ENCODE measurements at regions not wholly inside any gene's neighbourhood (a gene's known extent, or its start where the extent isn't known, plus 50 kb on each side); places are given as distances from the start of the nearest gene placed in this dataset.

GRCh38 chr7:20952916-20953315 lies 166.2 kb upstream of the SP8 start:
- no peak for DNase-seq

GRCh38 chr7:20954711-20955619 lies 168.3 kb upstream of the SP8 start:
- DNase-seq, result no peak

GRCh38 chr7:20958572-20958971 lies 171.9 kb upstream of the SP8 start:
- DNase-seq, result no peak

GRCh38 chr7:20959281-20959680 lies 172.6 kb upstream of the SP8 start:
- DNase-seq, result no peak

GRCh38 chr7:20963556-20964280 lies 177.0 kb upstream of the SP8 start:
- no peak for DNase-seq

DNA sequence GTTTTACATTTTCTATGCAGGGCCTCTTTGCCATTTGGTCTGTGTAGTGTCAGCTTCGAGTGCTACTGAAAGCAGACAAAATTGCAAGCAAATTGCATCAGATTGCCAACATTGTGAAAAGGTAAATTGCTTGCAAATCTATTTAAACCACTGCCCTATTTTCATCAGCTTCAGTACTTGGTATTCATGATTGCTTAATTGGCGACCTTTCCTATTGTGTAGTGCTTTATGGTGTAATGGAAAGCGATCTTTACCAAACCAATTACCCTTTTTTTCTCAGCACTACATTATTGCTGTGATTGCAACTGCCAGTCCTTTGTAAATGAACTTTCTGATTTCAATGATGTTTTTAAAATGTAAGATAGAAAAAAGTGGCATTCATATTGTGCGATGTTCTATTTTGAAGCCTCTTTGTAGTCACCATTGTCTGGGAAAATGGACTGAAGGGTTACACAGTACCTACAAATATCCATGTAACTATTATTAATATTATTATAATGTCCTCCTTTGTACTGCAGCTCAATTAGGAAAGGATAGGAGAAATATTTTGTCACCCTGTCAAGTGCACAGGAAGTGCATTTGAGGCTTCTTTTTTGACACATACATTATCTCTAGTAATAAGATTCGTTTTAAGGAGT lies 177.7 kb upstream of the SP8 start:
- peak; percentile 99 for DNase-seq

- DNase-seq, result no peak
Observed at GRCh38 chr7:20971219-20971618, 184.5 kb upstream of the SP8 start.

DNA sequence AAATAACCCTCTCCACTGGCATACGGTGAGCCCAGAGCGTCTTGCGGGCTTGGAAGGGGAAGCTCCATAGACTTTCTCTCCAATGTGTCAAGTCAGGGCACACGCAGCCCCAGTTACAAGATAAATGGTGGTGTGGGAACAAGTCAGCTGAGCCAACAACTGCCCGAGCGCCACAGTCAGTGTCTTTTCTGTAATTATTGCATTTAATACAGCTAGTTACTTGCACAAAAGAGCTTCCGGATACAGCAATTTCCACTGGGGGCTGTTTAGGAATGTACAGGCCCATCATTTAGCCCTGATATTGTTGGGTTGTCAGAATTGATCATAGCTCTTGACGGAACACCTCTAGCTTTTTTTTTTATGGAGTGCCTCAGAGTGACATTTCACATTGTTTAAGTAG lies 193.5 kb upstream of the SP8 start:
- no peak for DNase-seq

DNA sequence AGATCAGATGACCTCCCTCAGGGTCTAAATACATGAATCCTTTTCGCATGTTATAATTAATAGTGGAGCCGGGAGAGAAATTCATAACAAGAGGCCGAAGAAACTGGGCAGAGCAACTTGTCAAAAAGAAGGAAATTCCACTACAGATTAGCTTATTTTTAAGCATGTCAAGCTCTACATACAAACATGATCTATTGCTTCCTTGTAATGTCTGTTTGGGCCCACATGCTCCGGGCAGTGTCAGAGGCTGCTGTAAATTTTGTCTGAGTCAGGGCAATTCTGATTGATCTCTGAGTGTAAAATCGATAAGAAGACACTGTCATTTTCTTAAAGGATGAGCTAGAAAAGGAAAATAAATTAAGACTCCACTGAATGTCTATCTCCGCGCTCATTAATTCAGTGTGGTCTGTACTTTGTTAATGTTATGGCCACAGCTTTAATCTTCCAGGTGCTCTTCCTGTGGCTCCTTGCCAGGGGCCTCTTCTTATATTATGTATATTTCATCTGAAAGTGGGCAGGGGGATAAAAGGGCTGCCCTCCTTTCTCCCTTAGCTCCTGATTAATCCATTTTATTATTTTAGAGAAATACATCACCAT lies 194.1 kb upstream of the SP8 start:
- no peak for DNase-seq

DNA sequence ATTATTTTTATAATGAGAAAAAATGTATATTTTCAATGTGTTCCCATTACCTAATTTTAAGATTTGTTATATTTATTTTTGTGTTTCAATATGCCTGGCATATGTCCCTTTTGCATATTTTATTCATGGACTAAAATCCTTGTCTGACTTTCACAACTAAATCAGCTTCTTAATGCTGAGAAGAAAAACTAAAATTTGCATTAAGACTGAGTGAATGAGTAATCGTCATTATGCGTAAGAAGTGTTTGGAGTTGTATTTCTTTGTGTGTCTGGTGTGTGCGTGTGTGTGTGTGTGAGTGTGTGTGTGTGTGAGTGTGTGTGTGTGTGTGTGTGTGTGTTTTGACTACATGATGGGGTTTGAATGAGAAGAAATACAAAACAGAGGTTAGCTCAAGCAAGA lies 201.7 kb upstream of the SP8 start:
- DNase-seq, result no peak

DNA sequence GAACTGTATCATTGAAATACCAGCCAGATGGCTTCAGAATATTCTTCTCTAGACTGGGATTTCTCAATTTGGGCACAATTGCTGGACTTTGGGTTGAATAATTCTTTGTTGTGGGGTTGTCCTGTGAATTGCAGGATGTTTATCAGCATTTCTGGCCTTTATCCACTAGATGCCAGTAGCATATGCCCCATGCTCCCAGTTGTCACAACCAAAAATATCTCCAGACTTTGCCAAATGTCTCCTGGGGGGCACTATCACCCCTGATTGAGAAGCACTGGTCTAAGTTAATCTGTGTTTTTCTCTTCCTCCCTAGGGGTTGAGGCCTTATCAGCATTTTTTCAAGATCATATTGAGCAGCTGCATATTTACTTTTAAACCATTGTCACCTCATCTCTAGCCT lies 204.9 kb upstream of the SP8 start:
- DNase-seq, result no peak

DNA sequence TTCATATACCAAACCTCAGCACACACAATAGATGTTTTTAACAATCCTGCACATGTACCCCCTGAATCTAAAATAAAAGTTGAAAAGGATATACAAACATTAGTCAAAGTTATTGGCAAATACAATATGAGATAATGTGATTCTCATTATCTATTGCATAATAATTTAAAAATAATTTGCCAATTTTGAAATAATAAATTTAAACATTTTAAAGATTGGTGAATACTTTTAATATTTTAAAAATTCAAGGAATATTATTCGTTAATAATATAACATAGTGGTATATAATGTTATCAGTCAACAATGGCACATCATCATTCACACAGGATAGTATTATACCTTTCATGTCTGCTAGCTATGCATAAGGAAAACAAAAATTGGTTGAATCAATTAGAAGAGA lies 207.0 kb upstream of the SP8 start:
- no peak for DNase-seq

DNA sequence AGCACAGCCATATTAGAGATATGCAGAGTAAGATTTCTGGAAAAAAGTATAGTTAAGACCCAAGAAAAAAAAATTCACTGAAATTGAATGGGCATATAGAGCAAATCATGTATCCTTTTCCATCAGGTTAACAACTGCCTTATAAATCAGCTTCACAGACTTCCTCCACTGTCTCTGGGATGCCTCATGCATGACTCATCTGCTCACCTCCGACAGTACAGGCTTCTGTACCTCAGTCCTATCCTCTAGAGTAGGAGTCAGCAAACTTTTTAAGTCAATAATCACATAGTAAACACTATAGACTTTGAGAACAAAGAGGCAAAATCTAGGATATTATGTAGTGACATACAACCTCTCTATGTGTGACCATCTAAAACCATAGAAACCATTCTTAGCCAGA lies 211.6 kb upstream of the SP8 start:
- no peak for DNase-seq

DNA sequence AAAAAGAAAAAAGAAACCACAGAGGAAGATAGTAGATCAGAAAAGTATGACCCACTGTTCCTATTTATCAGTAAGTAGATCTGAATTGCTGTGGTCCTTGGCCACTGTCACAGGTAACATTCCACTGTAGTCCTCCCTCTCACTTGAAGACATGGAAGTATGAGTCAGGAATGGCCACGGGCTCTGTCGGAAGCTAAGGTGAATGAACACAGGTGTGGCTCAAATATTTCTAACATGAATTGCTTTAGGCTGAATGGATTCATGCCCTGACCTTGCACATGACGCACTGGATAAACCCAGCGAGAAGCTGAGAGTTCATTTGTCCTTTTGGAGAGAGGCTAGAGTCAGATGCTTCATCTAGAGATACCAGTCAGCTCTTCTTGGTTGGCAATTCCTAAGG lies 224.5 kb upstream of the SP8 start:
- no peak for DNase-seq

GRCh38 chr7:21013765-21014539 lies 227.3 kb upstream of the SP8 start:
- no peak for DNase-seq

GRCh38 chr7:21020667-21021066 lies 234.0 kb upstream of the SP8 start:
- DNase-seq, result no peak

GRCh38 chr7:21023841-21024484 lies 237.3 kb upstream of the SP8 start:
- DNase-seq, result no peak

DNA sequence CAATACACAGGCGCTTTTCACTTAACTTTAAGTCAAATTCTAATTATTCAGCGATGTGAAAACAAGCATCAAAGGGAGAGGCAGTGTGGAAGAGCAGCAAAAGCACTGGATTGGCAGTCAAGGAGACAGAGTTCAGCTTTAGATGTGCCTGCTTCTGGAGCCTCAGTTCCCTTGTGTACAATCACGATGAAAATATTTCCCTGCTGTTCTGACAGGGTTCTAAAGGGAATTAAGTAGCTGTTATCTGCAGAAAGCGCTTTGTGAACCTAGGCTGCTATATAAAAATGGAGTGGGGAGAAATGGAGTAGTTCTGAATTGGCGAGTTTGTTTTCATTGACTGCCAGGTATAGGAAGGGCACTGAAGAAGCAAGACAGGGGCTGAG lies 237.8 kb upstream of the SP8 start:
- no peak for DNase-seq

DNA sequence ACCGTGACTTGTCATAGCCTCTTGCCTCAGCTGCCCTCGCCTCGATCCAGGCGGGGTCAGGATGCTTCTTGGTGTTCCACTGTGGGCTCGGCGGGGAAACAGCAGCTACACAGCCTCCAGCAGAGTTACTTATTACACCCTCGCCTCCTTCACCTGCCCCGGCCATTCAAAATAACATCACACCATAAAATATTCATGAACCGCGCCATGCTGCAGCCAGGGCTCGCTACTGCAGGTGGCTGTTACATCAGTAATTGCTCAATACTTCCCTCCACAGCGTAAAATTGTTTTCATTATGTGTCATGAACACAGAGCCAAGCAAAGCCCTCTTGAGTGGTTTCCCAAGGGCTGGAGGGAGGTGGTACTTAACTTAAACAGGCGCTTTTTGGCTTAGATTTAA lies 241.5 kb upstream of the SP8 start:
- peak; percentile 77 for DNase-seq

DNA sequence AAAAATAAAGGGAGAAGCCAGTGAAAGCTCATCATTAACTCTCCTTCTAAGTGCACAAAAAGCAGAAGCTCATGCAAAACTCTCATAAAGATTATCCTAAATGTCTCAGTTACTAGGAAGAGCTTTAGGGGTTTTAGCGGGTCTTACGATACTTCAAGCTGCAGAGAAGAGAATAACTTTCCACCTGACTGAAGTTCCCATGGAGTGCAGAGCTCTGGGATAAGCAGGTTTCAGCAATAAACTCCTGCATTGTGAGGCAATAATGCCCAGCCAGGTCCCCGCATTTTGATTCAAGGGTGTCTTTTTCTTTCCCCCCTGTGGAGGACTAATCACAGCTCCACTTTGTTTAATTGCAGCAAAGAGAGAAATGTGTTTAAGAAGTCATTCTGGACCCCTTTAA lies 241.9 kb upstream of the SP8 start:
- no peak for DNase-seq

DNA sequence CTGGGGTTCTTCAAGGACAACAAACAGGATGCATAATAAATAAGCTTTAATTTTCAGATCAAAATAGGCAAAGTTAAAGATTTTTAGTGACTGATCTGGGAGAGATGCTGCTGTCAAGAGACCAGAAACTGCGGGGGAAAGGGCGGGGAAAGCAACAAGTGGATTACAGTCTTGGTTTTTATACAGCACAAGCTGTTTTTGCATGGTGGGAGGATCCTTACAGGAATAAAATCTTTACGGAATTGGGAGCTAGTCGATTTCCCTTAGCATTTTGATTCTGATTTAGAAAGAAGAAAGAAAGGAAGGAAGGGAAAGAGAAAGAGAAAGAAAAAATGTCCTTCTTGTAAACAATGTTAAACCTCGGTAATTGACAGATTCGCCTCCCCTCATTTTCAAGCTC lies 242.3 kb upstream of the SP8 start:
- DNase-seq, result no peak

DNA sequence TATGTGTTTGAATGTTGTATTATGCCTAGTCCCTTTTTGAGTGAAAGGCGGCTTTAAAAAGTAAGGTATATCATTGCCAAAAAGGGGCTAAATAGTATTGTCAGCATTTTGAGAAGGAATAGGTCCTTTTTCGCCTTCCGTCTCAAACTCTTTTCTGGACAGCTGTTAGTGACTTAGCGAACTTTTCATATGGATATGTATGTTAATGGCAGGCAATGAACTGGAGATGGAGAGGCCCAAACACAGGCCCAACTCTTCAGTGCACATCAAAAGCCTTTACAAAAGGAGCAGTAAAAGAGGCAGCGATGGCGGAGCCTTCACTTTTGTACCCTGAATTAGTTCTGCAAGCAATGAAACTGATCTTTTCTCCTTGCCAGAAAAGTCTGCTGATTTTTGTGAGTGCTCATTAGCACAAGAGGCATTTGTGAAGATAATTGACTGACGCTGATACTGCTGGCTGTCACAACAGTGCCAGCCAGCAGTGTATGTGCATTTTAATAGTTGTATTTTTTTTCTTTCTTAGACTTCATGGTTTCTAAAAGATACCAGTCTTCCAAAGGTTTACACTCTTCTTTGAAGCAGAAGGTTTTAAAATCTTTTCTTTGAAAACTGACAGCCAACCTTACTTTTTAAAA lies 243.7 kb upstream of the SP8 start:
- DNase-seq, result no peak
